ENCODE measurements at regions not wholly inside any gene's neighbourhood (a gene's known extent, or its start where the extent isn't known, plus 50 kb on each side); places are given as distances from the start of the nearest gene placed in this dataset.

DNA sequence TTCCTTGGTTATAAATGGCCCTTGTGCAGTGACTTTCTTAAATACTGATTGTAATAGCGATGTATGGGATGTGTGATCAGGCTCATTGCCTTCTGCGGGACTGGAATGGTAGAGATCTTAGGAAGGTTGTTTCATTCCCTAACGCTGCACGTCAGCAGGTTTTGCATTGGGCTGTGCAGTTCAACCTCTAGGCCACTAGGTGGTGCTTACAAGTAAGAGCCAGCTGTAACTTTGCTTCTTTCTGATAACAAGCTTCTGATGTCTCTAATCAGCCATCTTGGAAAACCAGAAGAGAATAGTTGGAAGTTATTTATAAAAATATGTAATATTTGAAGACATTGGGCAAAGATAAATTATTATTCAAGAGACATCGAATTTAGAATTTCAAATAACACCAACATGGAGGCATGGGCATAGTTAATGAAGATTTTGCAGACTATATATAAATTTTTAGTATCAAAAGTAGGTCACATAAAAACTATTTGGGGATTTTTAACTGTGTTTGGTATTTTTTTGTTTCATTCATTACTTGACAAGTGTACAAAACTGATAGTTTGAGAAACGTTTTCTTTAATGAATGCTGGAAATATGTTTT, 339.7 kb upstream of the PCDH7 start:
- TF ChIP-seq TAF1 (IDR thresholded peaks at IDR 0.05; ENCODE audit: borderline replicate concordance, insufficient read depth, low read length) = no peak
- no peak for TF ChIP-seq FOXP2 (optimal IDR thresholded peaks at IDR 0.05; ENCODE audit: borderline replicate concordance, extremely low read depth, extremely low read length, insufficient read depth)
- no peak for TF ChIP-seq SIN3A (IDR thresholded peaks at IDR 0.05; ENCODE audit: borderline replicate concordance, insufficient read depth, low read length)
- TF ChIP-seq, protein P1, sequence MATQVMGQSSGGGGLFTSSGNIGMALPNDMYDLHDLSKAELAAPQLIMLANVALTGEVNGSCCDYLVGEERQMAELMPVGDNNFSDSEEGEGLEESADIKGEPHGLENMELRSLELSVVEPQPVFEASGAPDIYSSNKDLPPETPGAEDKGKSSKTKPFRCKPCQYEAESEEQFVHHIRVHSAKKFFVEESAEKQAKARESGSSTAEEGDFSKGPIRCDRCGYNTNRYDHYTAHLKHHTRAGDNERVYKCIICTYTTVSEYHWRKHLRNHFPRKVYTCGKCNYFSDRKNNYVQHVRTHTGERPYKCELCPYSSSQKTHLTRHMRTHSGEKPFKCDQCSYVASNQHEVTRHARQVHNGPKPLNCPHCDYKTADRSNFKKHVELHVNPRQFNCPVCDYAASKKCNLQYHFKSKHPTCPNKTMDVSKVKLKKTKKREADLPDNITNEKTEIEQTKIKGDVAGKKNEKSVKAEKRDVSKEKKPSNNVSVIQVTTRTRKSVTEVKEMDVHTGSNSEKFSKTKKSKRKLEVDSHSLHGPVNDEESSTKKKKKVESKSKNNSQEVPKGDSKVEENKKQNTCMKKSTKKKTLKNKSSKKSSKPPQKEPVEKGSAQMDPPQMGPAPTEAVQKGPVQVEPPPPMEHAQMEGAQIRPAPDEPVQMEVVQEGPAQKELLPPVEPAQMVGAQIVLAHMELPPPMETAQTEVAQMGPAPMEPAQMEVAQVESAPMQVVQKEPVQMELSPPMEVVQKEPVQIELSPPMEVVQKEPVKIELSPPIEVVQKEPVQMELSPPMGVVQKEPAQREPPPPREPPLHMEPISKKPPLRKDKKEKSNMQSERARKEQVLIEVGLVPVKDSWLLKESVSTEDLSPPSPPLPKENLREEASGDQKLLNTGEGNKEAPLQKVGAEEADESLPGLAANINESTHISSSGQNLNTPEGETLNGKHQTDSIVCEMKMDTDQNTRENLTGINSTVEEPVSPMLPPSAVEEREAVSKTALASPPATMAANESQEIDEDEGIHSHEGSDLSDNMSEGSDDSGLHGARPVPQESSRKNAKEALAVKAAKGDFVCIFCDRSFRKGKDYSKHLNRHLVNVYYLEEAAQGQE (IDR thresholded peaks at IDR 0.05; ENCODE audit: insufficient read depth in 1 of 2, low read depth in 2 of 2, low read length in 2 of 2) = no peak
- no peak for TF ChIP-seq POLR2AphosphoS5 (IDR thresholded peaks at IDR 0.05; ENCODE audit: low read depth, low read length)

DNA sequence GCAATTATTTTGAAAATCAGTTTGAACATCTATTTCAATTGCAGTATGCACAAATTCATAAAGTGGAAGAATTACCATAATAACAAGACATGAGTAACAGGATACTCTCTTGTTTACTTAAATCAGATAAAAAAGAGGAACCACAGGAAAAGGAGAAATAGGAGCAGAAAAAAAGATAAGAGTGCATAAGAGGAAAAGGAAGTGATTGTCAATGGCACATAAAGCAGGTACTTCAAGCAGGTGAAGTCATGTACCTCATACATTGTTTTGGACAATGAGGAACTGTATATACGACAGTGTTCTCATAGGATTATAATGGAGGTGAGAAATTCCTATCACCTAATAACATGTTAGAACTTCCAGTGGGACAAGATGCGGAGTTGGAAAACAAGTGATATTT, 334.5 kb upstream of the PCDH7 start:
- TF ChIP-seq, protein P1 (IDR thresholded peaks at IDR 0.05; ENCODE audit: insufficient read depth in 1 of 2, low read depth in 2 of 2, low read length in 2 of 2) = no peak
- no peak for TF ChIP-seq SIN3A (IDR thresholded peaks at IDR 0.05; ENCODE audit: borderline replicate concordance, insufficient read depth, low read length)
- TF ChIP-seq FOXP2 (optimal IDR thresholded peaks at IDR 0.05; ENCODE audit: borderline replicate concordance, extremely low read depth, extremely low read length, insufficient read depth) = no peak
- TF ChIP-seq TAF1 (IDR thresholded peaks at IDR 0.05; ENCODE audit: borderline replicate concordance, insufficient read depth, low read length) = no peak
- no peak for TF ChIP-seq POLR2AphosphoS5 (IDR thresholded peaks at IDR 0.05; ENCODE audit: low read depth, low read length)

DNA sequence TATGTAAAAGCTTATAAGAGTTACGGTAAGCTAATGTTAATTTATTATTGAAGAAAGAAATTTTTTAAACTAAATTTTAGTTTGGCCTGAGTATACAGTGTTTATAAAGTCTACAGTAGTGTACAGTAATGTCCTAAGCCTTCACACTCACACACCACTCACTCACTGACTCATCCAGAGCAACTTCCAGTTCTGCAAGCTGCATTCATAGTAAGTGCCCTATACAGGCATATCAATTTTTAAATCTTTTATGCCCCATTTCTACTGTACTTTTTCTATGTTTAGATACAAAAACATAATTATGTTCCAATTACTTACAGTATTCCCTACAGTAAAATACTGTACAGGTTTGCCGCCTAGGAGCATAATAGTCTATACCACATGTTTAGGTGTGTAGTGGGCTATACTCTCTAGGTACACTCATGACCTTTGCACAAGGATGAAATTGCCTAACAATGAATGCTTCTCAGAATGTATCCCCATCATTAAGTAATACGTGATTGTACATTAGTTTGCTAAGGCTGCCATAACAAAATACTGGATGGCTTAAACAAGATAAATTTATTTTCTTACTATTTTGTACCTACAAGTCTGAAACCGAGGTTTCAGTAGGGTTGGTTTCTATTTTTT, 333.8 kb upstream of the PCDH7 start:
- TF ChIP-seq SIN3A (IDR thresholded peaks at IDR 0.05; ENCODE audit: borderline replicate concordance, insufficient read depth, low read length) (no peak), TAF1 (IDR thresholded peaks at IDR 0.05; ENCODE audit: borderline replicate concordance, insufficient read depth, low read length) (no peak), FOXP2 (optimal IDR thresholded peaks at IDR 0.05; ENCODE audit: borderline replicate concordance, extremely low read depth, extremely low read length, insufficient read depth) (no peak)

DNA sequence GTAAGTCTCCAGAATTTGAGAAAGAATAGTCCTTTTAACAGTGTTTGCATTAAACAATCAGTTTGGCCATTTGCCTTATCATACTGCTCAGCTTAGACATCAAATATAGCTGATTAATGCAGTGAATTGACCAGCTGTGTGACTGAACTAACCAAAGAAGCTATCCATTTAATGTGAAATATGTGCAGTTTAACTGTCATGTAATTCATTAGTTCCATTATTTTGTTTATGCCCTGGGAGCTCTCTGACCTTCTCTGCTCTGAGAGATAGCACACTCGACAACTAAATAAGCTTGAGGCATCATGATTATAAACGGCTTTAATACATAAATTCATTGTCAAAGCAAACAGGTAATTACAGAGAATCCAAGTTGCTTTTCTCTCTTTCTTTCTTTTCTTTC, 324.3 kb upstream of the PCDH7 start:
- TF ChIP-seq FOXP2 (optimal IDR thresholded peaks at IDR 0.05; ENCODE audit: borderline replicate concordance, extremely low read depth, extremely low read length, insufficient read depth) (no peak), POLR2AphosphoS5 (IDR thresholded peaks at IDR 0.05; ENCODE audit: low read depth, low read length) (no peak), TAF1 (IDR thresholded peaks at IDR 0.05; ENCODE audit: borderline replicate concordance, insufficient read depth, low read length) (no peak), SIN3A (IDR thresholded peaks at IDR 0.05; ENCODE audit: borderline replicate concordance, insufficient read depth, low read length) (no peak)

DNA sequence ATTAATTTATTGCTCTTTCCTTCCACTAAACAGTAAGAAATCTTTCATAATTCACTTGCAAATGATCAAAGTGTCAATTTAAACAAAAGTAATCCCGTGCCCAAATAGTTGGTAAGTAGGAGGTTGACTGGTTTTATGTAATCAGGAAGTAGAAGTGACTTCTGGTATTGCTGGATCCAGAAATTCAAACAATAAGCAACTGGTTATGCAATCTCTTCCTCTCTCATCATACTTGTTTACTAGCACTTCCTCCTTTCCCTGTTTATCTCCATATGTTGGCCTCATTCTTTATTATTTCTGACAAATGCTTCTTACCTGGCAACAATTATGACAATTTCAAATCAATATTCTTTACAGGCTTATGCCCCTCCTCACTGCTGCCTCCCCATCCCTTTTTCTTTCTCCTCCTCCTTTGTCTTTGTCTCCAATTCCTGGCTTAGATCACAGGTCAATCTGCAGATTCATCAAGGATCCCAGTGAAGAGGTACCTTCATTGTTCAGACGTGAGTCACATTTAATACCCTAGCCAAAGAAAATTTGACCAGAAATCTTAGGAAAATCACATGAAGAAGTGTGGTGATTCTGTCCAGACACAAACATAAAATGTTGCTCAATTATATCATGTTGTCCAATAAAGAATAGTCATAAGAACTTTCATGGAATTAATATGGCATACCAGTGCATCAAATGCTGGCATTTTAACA, 323.2 kb upstream of the PCDH7 start:
- TF ChIP-seq POLR2AphosphoS5 (IDR thresholded peaks at IDR 0.05; ENCODE audit: low read depth, low read length) (no peak), SIN3A (IDR thresholded peaks at IDR 0.05; ENCODE audit: borderline replicate concordance, insufficient read depth, low read length) (no peak), TAF1 (IDR thresholded peaks at IDR 0.05; ENCODE audit: borderline replicate concordance, insufficient read depth, low read length) (no peak), FOXP2 (optimal IDR thresholded peaks at IDR 0.05; ENCODE audit: borderline replicate concordance, extremely low read depth, extremely low read length, insufficient read depth) (no peak)
- TF ChIP-seq, protein P1 (IDR thresholded peaks at IDR 0.05; ENCODE audit: insufficient read depth in 1 of 2, low read depth in 2 of 2, low read length in 2 of 2) = no peak

Measured in PFSK-1 (cell line).